Choroid plexus epithelial cell (primary cell): ENCODE measurements at regions not wholly inside any gene's neighbourhood (a gene's known extent, or its start where the extent isn't known, plus 50 kb on each side); places are given as distances from the start of the nearest gene placed in this dataset.

Experiments
- DNase-seq: peaks from one replicate; pipeline ENCODE4 v3.0.0-alpha.2; 2010; ENCODE audit warnings: low read depth
- H3K4me3 ChIP-seq: 2 replicates; pipeline ENCODE4 v1.5.1; 2011; ENCODE audit warnings: low read depth, mild to moderate bottlenecking, control low read depth, low read length, moderate library complexity
- TF ChIP-seq, protein P1 (sequence below): conservative IDR thresholded peaks from 2 replicates; pipeline ENCODE4 v1.5.1; 2011; ENCODE audit warnings: low read depth, mild to moderate bottlenecking, control low read depth, inconsistent platforms, low read length, moderate library complexity

- TF ChIP-seq, protein P1, sequence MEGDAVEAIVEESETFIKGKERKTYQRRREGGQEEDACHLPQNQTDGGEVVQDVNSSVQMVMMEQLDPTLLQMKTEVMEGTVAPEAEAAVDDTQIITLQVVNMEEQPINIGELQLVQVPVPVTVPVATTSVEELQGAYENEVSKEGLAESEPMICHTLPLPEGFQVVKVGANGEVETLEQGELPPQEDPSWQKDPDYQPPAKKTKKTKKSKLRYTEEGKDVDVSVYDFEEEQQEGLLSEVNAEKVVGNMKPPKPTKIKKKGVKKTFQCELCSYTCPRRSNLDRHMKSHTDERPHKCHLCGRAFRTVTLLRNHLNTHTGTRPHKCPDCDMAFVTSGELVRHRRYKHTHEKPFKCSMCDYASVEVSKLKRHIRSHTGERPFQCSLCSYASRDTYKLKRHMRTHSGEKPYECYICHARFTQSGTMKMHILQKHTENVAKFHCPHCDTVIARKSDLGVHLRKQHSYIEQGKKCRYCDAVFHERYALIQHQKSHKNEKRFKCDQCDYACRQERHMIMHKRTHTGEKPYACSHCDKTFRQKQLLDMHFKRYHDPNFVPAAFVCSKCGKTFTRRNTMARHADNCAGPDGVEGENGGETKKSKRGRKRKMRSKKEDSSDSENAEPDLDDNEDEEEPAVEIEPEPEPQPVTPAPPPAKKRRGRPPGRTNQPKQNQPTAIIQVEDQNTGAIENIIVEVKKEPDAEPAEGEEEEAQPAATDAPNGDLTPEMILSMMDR, result no peak
- H3K4me3 ChIP-seq, result no peak overlapping the region
- DNase-seq, result no peak
Measured at GRCh38 chr13:71962126-71962525, 95.1 kb upstream of the DACH1 start.

- H3K4me3 ChIP-seq, result no peak overlapping the region
- DNase-seq, result no peak
- TF ChIP-seq, protein P1, result no peak
Measured at GRCh38 chr13:71949441-71949840, 82.4 kb upstream of the DACH1 start.

DNA sequence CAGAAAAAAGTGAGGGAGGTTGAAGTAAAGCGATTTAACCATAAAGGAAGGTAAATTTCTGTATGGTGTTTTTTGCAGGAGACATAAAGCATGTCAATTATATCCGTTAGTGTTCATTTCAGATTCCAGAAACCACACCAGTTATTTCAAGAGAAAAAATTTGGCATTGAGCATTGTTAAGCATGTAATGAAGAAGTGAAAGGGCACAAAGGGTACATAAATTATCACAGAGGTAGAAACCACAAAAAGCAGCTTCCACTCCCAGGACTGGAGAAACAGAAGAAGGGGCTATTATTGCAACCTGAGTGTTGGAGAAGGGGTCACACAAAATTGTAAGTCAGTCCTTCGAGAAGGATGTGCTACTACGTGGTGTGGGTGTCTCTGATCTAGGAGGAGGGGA, 72.2 kb upstream of the DACH1 start:
- DNase-seq, result no peak
- no peak overlapping the region for H3K4me3 ChIP-seq
- TF ChIP-seq, protein P1, result no peak

GRCh38 chr13:71935166-71935840, 68.3 kb upstream of the DACH1 start:
- TF ChIP-seq, protein P1, result no peak
- no peak overlapping the region for H3K4me3 ChIP-seq
- no peak for DNase-seq

- no peak for DNase-seq
- TF ChIP-seq, protein P1, result no peak
Measured at GRCh38 chr13:71924931-71925330, 57.9 kb upstream of the DACH1 start.

GRCh38 chr13:71922194-71922593, 55.2 kb upstream of the DACH1 start:
- DNase-seq, result peak; percentile 26
- TF ChIP-seq, protein P1, result no peak
- no peak overlapping the region for H3K4me3 ChIP-seq

More at GRCh38 chr13:71924931-71925330, 57.9 kb upstream of the DACH1 start:
- H3K4me3 ChIP-seq, result no peak overlapping the region
